ENCODE measurements at regions not wholly inside any gene's neighbourhood (a gene's known extent, or its start where the extent isn't known, plus 50 kb on each side); places are given as distances from the start of the nearest gene placed in this dataset.

GRCh38 chr12:132423251-132423819 is 66.6 kb upstream of the FBRSL1 start:
- DNase-seq (ENCODE audit: low spot score in 2 of 2, unreplicated experiment in 2 of 2), result no peak
- H3K9me3 Mint-ChIP-seq, result no peaks in the 10 kb centered on the region
- no peak overlapping the region for H3K27ac Mint-ChIP-seq
- no peak overlapping the region for H3K4me3 Mint-ChIP-seq
- no peak for TF ChIP-seq CTCF (IDR thresholded peaks at IDR 0.05; ENCODE audit: unreplicated experiment)
- peaks cover 9% of the 10 kb centered on the region for H3K4me1 Mint-ChIP-seq
- no peaks in the 10 kb centered on the region for H3K36me3 Mint-ChIP-seq
- H3K27me3 Mint-ChIP-seq (ENCODE audit: low read depth), result peaks cover 95% of the 10 kb centered on the region

GRCh38 chr12:132422381-132423043 is 67.4 kb upstream of the FBRSL1 start:
- DNase-seq (ENCODE audit: low spot score in 2 of 2, unreplicated experiment in 2 of 2), result no peak
- H3K27ac Mint-ChIP-seq, result no peak overlapping the region
- peaks cover 95% of the 10 kb centered on the region for H3K27me3 Mint-ChIP-seq (ENCODE audit: low read depth)
- no peaks in the 10 kb centered on the region for H3K36me3 Mint-ChIP-seq
- H3K4me3 Mint-ChIP-seq, result no peak overlapping the region
- H3K9me3 Mint-ChIP-seq, result no peaks in the 10 kb centered on the region
- H3K4me1 Mint-ChIP-seq, result peaks cover 9% of the 10 kb centered on the region
- no peak for TF ChIP-seq CTCF (IDR thresholded peaks at IDR 0.05; ENCODE audit: unreplicated experiment)

- H3K27ac Mint-ChIP-seq, result no peak overlapping the region
- H3K4me1 Mint-ChIP-seq, result peaks cover 9% of the 10 kb centered on the region
- no peak overlapping the region for H3K4me3 Mint-ChIP-seq
- no peak for DNase-seq (ENCODE audit: low spot score in 2 of 2, unreplicated experiment in 2 of 2)
- no peaks in the 10 kb centered on the region for H3K36me3 Mint-ChIP-seq
- peaks cover 96% of the 10 kb centered on the region for H3K27me3 Mint-ChIP-seq (ENCODE audit: low read depth)
- no peak for TF ChIP-seq CTCF (IDR thresholded peaks at IDR 0.05; ENCODE audit: unreplicated experiment)
- H3K9me3 Mint-ChIP-seq, result no peaks in the 10 kb centered on the region
Measured at GRCh38 chr12:132422040-132422380, 67.9 kb upstream of the FBRSL1 start.

GRCh38 chr12:132419631-132420246 is 70.2 kb upstream of the FBRSL1 start:
- Mint-ChIP-seq H3K9me3 (no peaks in the 10 kb centered on the region), H3K27ac (no peak overlapping the region), H3K4me1 (peaks cover 7% of the 10 kb centered on the region), H3K36me3 (no peaks in the 10 kb centered on the region), H3K4me3 (no peak overlapping the region), H3K27me3 (ENCODE audit: low read depth) (peaks cover 84% of the 10 kb centered on the region)
- DNase-seq (ENCODE audit: low spot score in 2 of 2, unreplicated experiment in 2 of 2), result no peak
- TF ChIP-seq CTCF (IDR thresholded peaks at IDR 0.05; ENCODE audit: unreplicated experiment), result no peak

- no peak overlapping the region for H3K4me3 Mint-ChIP-seq
- peaks cover 7% of the 10 kb centered on the region for H3K4me1 Mint-ChIP-seq
- H3K27me3 Mint-ChIP-seq (ENCODE audit: low read depth), result peaks cover 74% of the 10 kb centered on the region
- no peak for TF ChIP-seq CTCF (IDR thresholded peaks at IDR 0.05; ENCODE audit: unreplicated experiment)
- H3K9me3 Mint-ChIP-seq, result no peaks in the 10 kb centered on the region
- DNase-seq (ENCODE audit: low spot score in 2 of 2, unreplicated experiment in 2 of 2), result no peak
- no peak overlapping the region for H3K27ac Mint-ChIP-seq
- H3K36me3 Mint-ChIP-seq, result no peaks in the 10 kb centered on the region
Measured at GRCh38 chr12:132418393-132418925, 71.5 kb upstream of the FBRSL1 start.

All from mesothelial cell of epicardium (in vitro differentiated cells).